ENCODE measurements at regions not wholly inside any gene's neighbourhood (a gene's known extent, or its start where the extent isn't known, plus 50 kb on each side); places are given as distances from the start of the nearest gene placed in this dataset.
A peak's percentile ranks its signal among the peaks of the same experiment; 100 is the strongest.

GRCh38 chr11:106482917-106483785, 405.7 kb downstream of the AASDHPPT start:
- in situ Hi-C loops (cut with HindIII; ENCODE audit: low pct_unique_long_range_greater_than_20kb, low sequenced_read_pairs) = no loop called here
- ChIA-PET POLR2A (no interaction called here), CTCF (no interaction called here)
- ATAC-seq (peak; percentile 95), DNase-seq (ENCODE audit: low read depth, low spot score) (peak; percentile 54)
- H3K9me3 ChIP-seq (ENCODE audit: control insufficient read depth, insufficient read depth, low read depth, low read length) = peaks cover 12% of the 10 kb centered on the region; the same call in 1 of the 2 replicates
- TF ChIP-seq REST (IDR thresholded peaks at IDR 0.05; ENCODE audit: insufficient read depth in 1 of 2, low read depth in 2 of 2, low read length in 1 of 2) (no peak), CTCF (IDR thresholded peaks at IDR 0.05) (no peak), POLR2AphosphoS5 (IDR thresholded peaks at IDR 0.05; ENCODE audit: low read depth, low read length) (no peak), TCF7L2 (IDR thresholded peaks at IDR 0.05; ENCODE audit: low read depth, low read length) (no peak), SIN3A (IDR thresholded peaks at IDR 0.05; ENCODE audit: borderline replicate concordance, insufficient read depth, low read depth, low read length) (no peak)
- H3K27ac ChIP-seq (ENCODE audit: low read length) = peak overlapping the region; percentile 36
- no peaks in the 10 kb centered on the region for H3K36me3 ChIP-seq (ENCODE audit: control insufficient read depth, insufficient read depth, low read length)
- peak overlapping the region in 1 of 2 experiments; percentile 29; a peak in 2 of 4 replicates for H3K4me3 ChIP-seq (ENCODE audit: low read depth in 2 of 2, low read length in 2 of 2)
- BruUV-seq (replicated peaks) = no TSS peak
- intact Hi-C loops (cut with micrococcal nuclease; ENCODE audit: unreplicated experiment) = no loop called here
- H3K4me1 ChIP-seq (ENCODE audit: control insufficient read depth, insufficient read depth, low read length) = no peaks in the 10 kb centered on the region; the same call in 1 of the 2 replicates
- no peaks in the 10 kb centered on the region for H3K27me3 ChIP-seq (ENCODE audit: control insufficient read depth, insufficient read depth, low read length)

- no peak for TF ChIP-seq REST (IDR thresholded peaks at IDR 0.05; ENCODE audit: insufficient read depth in 1 of 2, low read depth in 2 of 2, low read length in 1 of 2)
- no peak for TF ChIP-seq SIN3A (IDR thresholded peaks at IDR 0.05; ENCODE audit: borderline replicate concordance, insufficient read depth, low read depth, low read length)
- no peak for TF ChIP-seq POLR2AphosphoS5 (IDR thresholded peaks at IDR 0.05; ENCODE audit: low read depth, low read length)
- no peak for TF ChIP-seq CTCF (IDR thresholded peaks at IDR 0.05)
- TF ChIP-seq TCF7L2 (IDR thresholded peaks at IDR 0.05; ENCODE audit: low read depth, low read length) = no peak
- Histone ChIP-seq H3K4me1 (ENCODE audit: control insufficient read depth, insufficient read depth, low read length) (no peaks in the 10 kb centered on the region), H3K36me3 (ENCODE audit: control insufficient read depth, insufficient read depth, low read length) (no peaks in the 10 kb centered on the region), H3K4me3 (ENCODE audit: low read depth in 2 of 2, low read length in 2 of 2) (no peak overlapping the region), H3K27ac (ENCODE audit: low read length) (no peak overlapping the region), H3K9me3 (ENCODE audit: control insufficient read depth, insufficient read depth, low read depth, low read length) (peaks cover 52% of the 10 kb centered on the region), H3K27me3 (ENCODE audit: control insufficient read depth, insufficient read depth, low read length) (no peaks in the 10 kb centered on the region)
- BruUV-seq (replicated peaks) = no TSS peak
- no peak for DNase-seq (ENCODE audit: low read depth, low spot score)
- CTCF ChIA-PET = no interaction called here
- POLR2A ChIA-PET = no interaction called here
- no peak for ATAC-seq
- in situ Hi-C loops (cut with HindIII; ENCODE audit: low pct_unique_long_range_greater_than_20kb, low sequenced_read_pairs) (no loop called here), intact Hi-C loops (cut with micrococcal nuclease; ENCODE audit: unreplicated experiment) (no loop called here)
Measured at GRCh38 chr11:106491751-106492150, 414.3 kb downstream of the AASDHPPT start.
